Ramos (cell line): ENCODE measurements at regions not wholly inside any gene's neighbourhood (a gene's known extent, or its start where the extent isn't known, plus 50 kb on each side); places are given as distances from the start of the nearest gene placed in this dataset.

Experiments
- in situ Hi-C: fragments of 300-500 bp; cut with MboI; formaldehyde crosslinking; loops from one replicate; pipeline ENCODE4 v1.14.3; 2022; ENCODE audit warnings: low sequenced_read_pairs; ENCODE audit not compliant: unreplicated experiment

DNA sequence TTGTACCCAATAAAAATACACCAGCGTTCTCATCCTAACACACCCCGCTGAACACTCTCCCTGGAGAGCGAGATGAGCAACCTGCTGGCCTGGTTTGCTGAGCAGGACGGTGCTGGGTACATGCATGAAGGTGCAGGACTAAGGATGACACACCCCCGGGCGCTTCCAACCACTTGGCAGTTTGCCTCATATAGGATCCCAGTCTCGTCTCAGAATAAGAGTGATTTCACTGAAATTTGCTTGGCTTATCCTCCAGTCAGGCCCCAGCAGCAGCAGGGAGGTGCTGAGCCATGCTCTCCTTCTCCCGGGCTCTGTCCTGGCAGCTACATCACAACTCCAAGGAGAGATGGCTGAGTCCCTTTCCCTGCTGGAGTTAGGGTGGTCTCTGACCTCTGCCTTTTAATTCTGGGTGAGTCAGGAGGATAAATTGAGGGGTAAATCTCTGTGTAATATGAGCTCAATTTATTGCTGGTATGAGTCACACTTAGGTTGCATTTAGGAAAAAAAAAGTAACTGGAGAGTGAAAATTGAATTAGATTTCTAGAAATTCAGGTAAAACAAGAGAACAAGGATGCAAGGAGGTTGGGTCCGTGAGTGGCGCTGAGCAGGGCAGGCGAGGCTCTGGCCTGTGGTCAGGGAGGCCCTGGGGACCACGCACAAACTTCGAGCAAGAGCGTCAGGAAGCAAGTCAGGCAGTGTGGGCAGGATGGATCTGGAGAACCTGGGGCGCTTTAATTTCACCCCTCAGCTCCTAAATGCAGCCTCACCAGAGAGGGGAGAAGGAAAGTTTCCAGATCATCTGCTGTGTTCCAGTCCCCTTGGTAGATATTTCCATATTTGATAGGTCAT is 974.0 kb downstream of the TBC1D22A start:
- in situ Hi-C loops: no loop called here

DNA sequence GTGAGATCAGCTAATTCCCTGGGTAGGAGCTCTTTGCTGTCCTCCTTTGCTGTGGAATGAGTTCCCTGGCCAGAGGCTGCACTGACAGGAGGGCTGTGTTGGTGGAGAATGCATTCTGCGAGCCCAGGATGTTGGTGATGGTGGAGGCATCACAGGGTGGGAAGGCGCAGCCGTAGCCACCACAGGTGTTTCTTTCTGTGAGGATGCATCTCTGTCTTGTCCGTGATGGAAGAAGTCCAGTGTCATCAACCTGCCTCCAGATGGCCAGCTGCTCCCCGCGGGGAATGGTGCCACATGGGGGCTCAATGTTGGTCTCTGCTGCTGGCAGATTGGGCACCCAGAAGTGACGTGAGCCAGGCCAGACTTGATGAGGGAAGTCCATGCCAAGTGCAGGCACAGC is 972.1 kb downstream of the TBC1D22A start:
- in situ Hi-C loops: no loop called here

DNA sequence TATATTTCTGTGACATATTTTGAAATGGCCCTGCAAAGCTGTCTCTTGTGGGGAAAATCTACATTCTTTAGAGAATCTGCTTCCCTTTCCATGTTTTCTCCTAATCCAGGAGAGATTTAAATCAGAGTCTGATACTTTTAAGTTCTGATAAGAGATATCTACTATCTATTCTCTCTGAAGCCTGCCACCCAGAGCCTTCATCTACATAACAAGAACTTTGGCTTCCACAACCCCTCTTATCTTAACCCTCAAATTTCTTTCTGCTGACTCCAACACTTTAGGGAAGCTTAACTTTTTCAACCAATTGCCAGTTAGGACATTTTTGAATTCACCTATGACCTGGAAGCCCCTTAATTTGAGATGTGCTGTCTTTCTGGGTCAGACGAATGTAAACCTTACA is 965.2 kb downstream of the TBC1D22A start:
- in situ Hi-C loops: no loop called here

DNA sequence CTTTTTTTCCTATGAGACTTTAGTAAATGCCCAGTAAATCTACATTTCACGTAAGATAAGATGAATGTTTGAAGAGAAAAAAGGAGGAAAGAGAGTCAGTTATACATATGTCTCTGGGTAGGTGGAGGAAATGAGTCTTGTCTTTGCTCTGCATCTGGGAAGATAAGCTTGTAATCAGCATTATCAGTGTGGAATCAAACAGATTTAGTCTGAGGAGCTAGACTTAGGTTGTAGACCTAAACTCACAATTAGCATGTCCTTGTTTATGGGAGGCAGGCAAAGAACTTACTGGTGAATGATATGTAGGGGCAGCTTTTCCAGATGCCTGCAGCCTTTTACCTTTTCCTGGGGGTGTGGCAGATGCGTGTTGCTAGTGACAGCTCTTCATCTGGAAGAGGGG is 962.3 kb downstream of the TBC1D22A start:
- in situ Hi-C loops: no loop called here

DNA sequence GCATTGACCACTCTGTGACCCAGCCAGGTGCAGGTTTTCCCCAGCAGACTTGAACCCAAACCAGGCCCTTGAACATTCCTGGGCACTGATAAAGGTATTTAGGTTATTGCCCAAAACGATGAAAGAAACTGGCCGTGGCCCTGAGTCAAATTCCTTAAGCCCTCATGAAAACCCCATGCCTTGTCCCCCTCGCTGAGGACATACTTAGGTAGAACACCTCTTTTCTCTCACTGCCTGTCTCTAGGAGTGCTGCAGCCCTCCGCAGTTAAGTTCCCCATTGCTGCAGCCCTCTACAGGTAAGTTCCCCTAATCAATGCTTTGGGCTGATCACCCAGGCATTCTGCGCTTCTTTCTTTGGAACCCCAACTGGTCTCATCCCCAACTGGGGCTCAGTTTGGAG is 961.6 kb downstream of the TBC1D22A start:
- in situ Hi-C loops: no loop called here

DNA sequence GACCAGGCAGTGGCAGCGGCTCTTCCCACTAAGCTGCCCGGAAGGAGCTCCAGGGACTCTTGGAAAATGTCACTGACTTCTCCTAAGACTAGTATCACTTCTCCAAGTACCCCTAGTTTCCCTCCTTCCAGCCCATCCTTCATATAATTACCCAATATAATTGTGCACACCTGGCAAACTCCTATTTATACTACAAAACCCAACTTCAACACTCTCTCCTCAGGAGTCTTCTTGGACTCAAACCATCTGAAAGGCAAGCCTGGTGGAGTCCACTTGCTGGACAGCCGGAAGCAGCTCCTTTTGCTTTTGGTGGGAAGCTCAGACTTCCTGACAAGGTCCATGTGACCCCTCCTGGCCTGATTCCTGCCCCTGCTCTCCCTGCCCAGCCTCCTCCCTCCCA is 955.9 kb downstream of the TBC1D22A start:
- in situ Hi-C loops: no loop called here

DNA sequence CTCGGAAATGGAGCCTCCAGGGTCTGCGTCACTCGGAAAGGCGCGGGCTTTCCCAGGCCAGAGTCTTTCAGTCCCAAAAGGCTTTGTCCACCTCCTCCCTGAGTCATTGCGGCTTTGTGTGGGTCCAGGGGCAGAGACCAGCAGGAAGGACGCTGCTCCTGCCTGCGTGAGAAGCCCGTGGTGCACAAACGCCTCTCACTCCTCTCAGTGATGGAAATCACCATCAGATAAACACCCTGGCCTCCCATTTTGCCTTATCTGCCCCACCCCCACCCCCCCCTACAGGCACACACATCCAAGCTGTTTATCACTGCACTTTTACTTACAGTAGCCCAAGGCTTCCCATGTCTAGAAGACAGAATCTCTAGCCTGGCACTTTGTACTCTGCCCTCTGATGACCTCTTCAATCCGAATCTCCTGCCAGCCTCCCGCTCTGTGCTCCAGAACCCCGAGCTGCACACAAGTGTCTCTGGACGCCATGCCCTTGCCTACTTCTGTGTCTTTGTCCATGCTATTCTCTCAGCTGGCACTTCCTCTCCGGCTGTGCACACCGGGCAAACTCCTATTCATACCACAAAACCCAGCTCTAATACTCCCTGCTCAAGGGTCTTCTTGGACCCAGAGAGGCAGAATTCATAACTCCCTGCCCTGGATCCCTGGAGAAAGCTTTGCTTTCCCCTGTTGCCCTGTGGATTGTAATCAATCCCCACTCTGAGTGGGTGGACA is 954.6 kb downstream of the TBC1D22A start:
- in situ Hi-C loops: no loop called here

DNA sequence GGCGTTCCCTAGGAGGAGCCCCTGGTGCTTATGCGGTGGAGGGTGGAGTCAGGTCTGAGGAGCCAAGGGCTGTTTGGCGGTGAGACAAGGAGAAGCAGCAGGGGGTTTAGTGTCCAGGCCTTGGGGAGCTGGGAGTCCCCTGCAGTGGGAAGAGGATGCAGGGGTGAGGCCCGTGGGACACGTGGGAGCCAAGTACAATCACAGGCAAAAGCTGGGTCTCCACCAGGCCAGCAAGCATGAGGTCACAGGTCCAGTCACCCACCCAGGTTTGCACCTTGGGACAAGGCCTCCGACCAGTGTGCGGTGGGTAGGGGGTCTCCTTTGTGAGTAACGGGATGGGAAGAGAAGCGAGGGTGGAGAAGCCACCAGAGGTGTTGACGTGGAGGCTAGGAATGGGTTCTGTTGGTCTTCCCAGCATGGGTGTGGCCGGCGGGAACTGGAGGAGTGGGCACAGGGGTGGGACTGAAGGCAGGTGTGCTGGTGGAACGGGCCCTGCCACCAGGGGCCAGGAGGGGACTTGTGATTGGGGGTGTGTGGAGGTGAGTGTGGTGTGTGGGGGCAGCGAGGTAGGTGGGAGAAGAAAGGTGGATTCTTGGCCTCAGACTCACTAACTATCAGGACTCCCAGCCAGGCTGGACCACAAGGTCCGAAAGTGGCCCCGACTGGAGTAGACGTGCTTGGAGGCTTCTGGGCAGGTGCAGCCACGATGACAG is 953.6 kb downstream of the TBC1D22A start:
- in situ Hi-C loops: no loop called here

DNA sequence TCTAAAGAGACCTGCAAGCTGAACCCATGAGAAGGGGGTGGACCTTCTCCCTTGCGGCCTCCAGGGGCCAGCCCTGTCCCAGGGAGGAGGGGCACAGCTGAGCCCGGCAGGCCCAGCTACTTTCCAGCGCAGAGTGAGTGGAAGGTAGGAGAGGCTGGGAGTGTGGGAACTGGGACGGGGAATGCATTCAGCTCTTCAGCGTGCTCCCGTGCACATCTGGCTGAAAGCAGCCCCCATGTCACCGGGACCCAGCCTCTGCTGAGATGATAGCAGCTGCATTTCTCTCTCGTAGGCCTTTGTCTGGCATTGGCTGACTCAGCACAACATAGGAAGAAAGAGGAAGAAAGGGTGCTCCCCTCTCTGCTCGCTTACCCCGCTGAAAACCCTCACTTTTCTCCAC is 951.5 kb downstream of the TBC1D22A start:
- in situ Hi-C loops: no loop called here

DNA sequence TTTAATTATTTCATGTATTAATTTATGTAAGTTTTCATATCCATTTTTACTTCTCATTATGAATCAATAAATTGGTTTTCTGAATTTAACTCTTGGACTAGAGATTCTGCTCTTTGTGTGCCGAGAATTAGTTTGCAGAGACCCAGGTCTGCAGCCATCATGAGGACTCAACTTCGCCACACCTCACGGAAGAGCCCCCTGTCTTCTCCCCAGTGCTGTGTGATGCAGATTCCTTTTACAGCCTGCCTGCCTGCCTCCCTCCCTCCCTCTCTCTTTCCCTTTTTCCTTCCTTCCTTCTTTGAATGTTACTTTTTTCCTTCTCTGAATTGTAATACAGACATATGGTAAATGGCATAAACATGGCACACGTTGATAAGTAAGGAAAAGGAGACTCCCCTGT is 947.7 kb downstream of the TBC1D22A start:
- in situ Hi-C loops: no loop called here

DNA sequence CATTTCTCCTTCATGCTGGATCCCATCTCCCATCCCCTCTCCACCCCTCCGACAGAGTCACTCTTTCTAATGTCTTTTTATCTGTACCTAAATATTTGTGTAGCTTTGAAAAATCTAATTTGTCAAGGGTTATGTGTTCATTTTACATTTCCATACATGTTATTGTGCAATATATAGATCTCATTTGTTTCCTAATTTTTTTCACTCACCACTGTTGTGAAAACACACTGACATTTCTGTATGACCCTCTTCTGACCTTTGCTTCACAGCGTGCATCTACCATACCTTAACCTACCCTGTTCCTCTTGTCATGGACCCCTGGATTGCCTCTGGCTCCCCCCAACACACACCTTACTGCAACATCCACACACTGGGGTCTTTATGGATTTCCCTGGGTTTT is 942.9 kb downstream of the TBC1D22A start:
- in situ Hi-C loops: no loop called here

DNA sequence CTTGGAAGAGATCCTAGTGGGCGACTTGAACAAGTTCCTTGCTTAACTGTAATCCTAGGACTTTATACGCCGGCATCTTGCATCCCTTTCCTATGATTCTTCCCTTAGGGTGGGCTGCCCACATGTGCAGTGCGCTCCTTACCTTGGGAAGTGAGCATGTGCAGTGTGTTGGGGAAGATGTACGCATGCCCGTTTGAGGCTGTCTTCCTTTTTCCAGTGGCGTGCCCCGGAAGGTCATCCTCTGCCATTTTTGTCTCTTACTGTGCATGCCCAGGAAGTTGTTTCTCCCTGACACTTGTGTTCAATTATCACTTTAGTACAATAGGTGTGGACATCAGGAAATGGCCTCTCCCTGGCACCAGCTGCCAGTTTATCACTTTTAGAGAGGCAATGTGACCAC is 936.5 kb downstream of the TBC1D22A start:
- in situ Hi-C loops: no loop called here

DNA sequence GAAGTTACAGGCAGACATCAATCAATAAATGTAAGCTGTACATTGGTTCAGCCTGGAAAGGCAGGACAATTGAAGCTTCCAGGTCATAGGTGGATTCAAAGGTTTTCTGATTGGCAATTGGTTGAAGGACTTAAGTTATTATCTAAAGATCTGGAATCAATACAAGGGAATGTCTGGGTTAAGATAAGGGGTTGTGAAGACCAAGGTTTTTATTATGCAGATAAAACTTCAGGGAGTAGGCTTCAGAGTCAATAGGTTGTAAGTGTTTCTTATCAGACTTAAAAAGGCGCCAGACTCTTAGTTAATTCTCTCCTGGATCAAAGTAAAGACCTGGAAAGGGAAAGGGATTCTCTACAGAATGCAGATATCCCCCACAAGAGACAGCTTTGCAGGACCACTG is 935.4 kb downstream of the TBC1D22A start:
- in situ Hi-C loops: no loop called here

DNA sequence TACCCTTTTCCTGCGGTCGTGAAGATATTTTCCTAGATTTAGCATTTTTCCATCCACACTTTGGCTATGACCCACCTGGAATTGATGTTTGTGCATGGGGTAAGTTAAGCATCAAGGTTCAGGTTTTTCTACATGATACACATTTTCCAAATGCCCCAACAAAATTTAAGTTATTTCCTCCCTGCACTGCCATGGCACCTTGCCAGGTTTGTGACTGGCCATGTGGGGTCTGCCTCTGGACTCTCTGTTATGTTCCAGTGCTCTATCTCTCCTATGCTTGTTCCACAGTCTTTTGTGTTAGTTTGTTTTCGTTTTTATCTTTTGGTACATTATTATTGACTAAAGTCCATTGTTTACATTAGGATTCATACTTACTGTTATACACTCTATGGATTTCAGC is 934.3 kb downstream of the TBC1D22A start:
- in situ Hi-C loops: no loop called here

DNA sequence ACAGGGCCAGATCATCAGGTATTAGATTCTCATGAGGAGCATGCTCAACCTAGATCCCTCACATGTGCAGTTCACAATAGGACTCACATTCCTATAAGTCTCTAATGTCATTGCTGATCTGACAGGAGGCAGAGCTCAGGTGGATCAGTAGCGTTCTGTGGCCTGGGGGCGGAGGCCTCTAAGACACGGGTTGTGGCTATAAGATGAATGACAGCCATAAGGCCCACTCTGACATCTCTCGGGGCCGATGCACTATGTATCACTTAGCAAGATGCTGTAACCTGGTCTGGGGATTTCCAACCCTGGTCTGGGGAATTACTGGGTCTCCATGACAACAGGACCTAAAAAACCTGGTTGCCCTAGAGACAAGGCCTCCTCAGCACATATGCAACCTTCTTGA is 932.7 kb downstream of the TBC1D22A start:
- in situ Hi-C loops: no loop called here

DNA sequence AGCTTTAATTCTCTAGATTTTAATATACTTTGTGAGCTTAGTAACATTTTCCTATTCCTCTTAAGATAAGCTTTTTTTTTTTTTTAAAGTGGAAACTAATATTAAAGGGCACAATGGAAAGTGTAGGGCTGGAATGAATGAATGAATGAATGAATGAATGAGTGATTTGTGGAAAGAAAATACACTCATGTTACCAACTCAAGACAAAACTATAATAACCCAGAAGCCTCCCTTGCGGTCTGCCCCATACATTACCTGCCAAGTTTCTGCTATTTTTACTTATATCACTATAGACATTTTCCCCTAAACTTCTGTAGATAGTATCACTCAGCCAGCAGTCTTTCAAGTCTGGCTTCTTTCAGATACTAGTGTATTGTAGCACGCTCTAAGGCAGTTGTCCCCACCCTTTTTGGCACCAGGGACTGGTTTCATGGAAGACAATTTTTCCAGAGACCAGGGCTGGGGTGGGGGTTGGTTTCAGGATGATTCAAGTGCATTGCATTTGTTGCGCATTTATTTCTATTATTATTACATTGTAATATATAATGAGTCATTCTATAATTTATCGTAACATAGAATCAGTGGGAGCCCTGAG is 932.2 kb downstream of the TBC1D22A start:
- in situ Hi-C loops: no loop called here

DNA sequence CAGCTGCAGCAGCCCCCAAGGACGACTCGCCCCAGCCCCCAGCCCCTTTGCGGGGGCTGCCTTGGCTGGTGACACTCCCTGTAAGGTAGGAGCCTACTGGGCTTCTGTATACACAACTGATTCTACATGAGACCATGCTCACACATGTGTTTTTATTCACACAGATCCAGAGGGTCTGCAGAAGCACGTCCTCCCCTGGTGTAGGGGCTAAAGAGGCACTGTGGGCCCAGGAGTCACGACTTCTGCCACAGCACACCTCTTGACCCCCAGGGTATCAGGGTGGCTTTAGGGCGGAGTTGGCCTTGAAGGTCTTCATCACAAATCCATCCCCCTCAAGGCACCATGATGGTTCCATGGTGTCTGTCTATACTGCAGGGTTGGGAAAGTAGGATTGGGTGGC is 931.2 kb downstream of the TBC1D22A start:
- in situ Hi-C loops: no loop called here

DNA sequence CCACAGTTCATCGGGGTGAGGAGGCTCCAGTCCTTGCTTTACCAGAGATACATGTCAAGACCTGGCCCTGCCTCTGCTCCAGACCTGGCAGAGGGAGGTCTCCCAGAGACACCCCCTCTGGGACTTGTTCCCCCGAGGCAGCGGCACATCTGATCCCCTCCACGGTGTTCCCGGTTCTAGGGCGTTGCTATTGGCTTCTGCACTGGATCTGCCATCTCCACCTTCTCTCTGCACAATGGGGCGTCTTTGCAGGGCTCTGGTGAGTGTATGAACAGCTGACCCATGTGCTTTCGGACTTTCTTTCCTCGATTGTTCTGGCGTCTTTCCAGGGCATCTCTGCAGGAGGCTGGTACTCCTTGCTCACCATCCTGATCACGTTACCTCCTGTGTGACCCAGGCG is 930.4 kb downstream of the TBC1D22A start:
- in situ Hi-C loops: no loop called here

DNA sequence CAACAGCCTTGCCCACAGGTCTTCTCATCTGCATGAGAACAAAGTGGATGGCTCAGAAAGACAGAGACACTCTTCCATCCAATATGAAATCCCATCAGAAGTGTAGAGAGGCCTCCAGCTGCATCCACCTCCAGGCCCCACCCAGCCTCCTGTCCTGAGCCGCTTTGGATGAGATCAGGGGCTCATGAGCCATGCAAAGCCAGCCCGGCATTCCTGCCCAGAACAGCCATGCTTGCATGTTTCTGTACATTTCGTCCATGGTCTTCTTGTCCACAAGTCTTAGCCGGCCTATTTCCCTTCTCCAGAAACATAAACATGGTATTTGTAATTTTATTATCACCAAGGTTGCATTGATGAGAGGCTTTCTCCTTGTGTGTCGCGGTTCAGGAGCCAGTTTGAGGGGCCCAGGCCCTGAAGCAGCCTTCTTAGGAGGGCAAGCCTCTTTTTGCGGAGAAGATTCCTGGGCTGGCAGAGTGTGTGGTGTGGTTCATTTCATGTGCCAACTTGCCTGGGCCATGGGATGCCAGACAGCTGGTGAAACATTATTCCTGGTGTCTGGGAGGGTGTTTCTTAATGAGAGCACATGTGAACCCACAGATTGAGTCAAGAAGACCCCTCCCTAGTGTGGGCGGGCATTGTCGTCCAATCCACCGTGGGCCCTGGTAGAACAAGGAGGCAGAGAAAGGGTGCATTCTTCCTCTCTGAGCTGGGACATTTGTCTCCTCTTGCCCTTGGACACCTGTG is 928.9 kb downstream of the TBC1D22A start:
- in situ Hi-C loops: no loop called here

DNA sequence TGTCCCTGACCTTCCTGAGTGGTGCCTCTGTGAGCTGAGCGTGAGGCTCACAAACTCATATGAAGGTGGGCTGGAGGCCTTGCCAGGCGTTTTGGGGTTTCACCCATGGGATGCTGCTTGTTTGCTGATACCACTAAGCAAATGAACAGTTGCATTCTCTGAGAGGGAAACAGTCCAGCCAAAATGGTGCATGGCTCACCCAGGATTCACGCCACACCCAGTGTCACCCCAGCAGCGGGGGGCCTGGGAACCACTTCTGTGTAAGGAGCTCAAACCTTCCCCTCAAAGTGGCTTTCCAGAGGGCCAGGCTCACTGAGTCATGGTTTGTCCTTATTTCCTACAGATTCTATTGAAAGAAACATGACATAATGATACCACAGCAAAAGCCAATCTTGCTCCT is 928.1 kb downstream of the TBC1D22A start:
- in situ Hi-C loops: no loop called here
